Ovary (tissue), 3 donors: ENCODE measurements at regions not wholly inside any gene's neighbourhood (a gene's known extent, or its start where the extent isn't known, plus 50 kb on each side); places are given as distances from the start of the nearest gene placed in this dataset.

Experiments
- POLR2A ChIP-seq: fragments of 450-650 bp; IDR thresholded peaks from one replicate; pipeline ENCODE4 v1.6.1; 2017; ENCODE audit warnings: antibody characterized with exemption, mild to moderate bottlenecking, moderate library complexity
- TF ChIP-seq, protein P1 (sequence below), 3 donors: fragments of 450-650 bp in 2 of 3; fragments of 200-600 bp in 1 of 3; IDR thresholded peaks; one replicate each; pipeline versions ENCODE4 v1.5.1 to v1.8.0; 2016 to 2022; ENCODE audit warnings: antibody characterized with exemption in 3 of 3, mild to moderate bottlenecking in 1 of 3
- donor health status: DM: no; HTN: no; CAD: no.

DNA sequence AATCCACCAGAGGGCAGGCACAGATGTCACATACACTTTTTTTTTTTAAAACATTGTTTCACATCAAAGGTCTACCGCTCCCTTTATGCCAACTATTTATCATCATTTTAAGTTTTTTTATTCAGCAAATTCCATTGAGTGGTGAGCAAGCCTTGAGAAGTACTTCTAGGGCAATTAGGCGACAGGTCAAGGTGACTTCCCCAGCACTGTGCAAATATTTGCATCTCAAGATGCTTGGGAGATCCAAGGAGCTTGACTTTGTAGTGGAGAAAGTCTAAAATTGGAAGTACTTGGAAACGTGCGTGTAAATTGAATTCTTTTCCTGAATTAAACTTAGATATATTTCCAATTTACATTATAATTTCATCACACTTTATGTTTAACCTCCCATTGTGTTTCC, 211.1 kb downstream of the ICE1 start:
- TF ChIP-seq POLR2A = no peak
- TF ChIP-seq, protein P1, sequence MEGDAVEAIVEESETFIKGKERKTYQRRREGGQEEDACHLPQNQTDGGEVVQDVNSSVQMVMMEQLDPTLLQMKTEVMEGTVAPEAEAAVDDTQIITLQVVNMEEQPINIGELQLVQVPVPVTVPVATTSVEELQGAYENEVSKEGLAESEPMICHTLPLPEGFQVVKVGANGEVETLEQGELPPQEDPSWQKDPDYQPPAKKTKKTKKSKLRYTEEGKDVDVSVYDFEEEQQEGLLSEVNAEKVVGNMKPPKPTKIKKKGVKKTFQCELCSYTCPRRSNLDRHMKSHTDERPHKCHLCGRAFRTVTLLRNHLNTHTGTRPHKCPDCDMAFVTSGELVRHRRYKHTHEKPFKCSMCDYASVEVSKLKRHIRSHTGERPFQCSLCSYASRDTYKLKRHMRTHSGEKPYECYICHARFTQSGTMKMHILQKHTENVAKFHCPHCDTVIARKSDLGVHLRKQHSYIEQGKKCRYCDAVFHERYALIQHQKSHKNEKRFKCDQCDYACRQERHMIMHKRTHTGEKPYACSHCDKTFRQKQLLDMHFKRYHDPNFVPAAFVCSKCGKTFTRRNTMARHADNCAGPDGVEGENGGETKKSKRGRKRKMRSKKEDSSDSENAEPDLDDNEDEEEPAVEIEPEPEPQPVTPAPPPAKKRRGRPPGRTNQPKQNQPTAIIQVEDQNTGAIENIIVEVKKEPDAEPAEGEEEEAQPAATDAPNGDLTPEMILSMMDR (IDR thresholded peaks at IDR 0.05) = no peak
